ENCODE measurements at regions not wholly inside any gene's neighbourhood (a gene's known extent, or its start where the extent isn't known, plus 50 kb on each side); places are given as distances from the start of the nearest gene placed in this dataset.

DNA sequence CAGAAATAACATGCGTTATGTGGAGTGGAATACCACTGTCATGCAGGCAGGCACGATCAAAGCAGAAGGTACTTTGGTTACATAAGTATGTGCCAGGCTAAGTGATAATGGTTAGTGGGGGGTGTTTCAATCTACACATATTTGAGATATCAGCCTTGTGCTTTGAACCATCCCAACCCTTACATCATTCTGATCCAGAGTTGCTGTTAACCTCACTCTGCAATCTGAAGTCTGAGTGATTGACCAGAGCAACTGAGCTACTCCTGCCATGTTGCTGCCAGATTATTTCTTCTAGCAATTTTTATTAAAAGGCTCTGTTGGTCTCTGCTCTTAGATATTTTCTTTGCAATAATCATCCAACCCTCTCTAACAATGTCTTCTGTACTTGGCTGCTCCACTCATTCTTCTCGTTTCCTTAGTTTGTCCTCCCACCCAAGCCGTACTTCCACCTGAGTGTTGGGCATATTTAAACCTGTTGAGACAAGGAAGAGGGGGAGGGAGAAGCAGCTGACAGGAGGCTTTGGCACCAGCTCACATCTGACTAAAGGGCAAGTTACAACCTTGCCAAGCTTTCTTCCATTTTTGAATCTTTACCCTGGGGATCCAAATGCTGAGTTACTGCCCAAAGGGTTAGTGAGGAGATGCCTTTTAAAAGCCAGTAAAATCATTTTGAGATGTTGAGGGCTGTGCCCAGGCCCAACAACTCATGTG lies 114.1 kb upstream of the SESN3 start:
- DNase-seq, result no peak

GRCh38 chr11:95341221-95341620 lies 110.2 kb upstream of the SESN3 start:
- DNase-seq, result no peak

- no peak for DNase-seq
Observed at GRCh38 chr11:95339086-95339901, 108.3 kb upstream of the SESN3 start.

DNA sequence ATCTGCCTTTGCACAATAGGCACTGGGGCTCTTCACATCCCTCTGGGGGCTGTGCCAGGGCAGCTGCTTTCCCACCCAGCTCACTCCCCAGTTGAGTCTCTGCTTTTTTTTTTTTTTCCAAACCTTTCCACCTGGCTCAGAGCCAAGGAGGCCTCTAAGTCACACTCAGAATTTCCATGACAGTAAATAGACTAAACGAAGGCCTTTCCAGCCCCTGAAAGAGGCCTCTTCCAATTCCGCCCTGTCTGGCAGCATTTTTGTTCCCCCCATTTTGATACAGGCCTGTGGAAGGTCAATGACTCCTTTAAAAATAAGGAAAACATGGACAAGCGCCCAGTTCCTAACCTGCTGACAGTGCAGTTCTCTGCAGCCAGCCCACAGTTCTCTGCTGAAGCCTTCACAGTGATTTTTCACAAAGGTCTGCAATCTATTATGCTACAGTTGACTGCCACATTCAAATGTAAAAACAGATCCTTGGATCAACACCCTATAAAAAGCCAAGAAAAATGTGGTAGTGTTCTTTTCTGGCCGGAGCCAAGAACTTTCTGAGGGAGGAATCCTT lies 107.5 kb upstream of the SESN3 start:
- DNase-seq, result no peak

- DNase-seq, result no peak
Observed at GRCh38 chr11:95337972-95338429, 107.0 kb upstream of the SESN3 start.

GRCh38 chr11:95337175-95337957 lies 106.4 kb upstream of the SESN3 start:
- DNase-seq, result peak; percentile 37 to 44

DNA sequence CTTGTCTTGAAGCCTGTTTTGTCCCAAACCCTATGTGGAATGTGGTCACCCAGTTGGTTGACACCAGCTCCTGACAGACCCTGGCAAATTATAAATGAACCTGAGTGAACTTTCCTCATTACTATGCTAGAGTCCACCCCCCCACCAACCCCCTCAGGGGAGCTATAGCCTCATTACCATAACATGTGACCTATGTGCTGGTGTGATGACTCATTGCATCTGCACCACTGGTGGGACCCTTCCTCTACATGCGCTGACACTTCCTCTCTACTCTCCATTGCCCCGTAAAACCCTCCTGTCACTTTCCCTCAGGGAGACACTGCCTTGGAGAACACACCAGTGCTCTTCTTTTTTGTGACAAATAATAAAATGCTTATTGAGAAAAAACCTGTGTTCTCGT lies 105.0 kb upstream of the SESN3 start:
- DNase-seq, result peak in 1 of 2 donors; percentile 25

GRCh38 chr11:95331161-95331560 lies 100.2 kb upstream of the SESN3 start:
- no peak for DNase-seq

DNA sequence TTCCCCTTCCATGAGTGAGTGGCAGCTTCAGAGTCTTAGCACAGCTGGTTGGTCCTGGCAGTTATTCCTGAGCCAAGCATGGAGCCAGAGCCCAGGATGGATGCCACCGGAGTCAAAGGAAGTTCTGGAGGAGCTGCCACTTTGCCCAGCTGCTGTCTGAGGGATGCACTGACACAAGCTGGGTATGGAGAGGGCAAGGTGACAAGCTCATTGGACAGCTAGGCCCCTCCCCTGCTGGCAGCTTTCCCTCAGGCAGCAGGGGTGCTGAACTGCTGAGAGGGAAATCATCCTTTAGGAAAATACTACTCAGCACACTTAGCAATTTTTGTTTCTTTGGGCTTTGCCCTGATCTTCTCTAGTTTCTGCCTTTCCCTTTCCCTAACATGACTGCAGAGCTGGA lies 99.3 kb upstream of the SESN3 start:
- DNase-seq, result no peak

DNA sequence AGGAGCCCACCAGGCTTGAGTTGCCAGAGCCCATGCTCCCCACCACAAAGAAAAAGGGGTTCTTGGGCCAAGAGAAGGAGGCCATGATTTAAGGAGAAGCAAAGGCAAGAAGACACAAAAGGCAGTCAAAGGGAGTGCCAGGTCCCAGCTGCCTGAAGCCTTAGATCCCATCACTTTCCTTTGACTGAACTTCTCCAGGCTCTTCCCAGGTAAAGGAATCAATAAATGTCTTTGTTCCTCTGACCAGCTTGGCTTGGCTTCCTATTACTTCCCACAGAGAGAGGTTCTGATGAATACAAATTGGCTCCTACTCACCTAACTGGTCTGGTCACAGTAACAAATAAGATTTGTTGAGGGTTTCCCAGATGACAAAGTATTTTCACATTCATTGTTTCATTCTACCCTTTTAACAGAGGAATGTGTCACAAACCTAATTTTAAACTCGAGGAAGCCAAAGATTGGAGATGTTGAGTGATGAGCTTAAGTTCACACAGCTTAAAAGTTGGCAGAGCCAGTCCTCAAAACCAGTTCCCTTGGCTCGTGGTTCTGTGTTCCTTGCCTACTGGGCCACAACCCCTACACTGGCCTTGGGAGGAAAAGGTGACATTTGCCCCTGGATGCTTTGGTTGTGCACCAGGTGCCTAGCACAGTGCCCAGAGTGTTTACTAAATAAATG lies 96.4 kb upstream of the SESN3 start:
- DNase-seq, result no peak

GRCh38 chr11:95325777-95326258 lies 94.8 kb upstream of the SESN3 start:
- DNase-seq, result no peak

GRCh38 chr11:95324826-95325225 lies 93.8 kb upstream of the SESN3 start:
- no peak for DNase-seq

GRCh38 chr11:95322539-95322938 lies 91.5 kb upstream of the SESN3 start:
- no peak for DNase-seq

DNA sequence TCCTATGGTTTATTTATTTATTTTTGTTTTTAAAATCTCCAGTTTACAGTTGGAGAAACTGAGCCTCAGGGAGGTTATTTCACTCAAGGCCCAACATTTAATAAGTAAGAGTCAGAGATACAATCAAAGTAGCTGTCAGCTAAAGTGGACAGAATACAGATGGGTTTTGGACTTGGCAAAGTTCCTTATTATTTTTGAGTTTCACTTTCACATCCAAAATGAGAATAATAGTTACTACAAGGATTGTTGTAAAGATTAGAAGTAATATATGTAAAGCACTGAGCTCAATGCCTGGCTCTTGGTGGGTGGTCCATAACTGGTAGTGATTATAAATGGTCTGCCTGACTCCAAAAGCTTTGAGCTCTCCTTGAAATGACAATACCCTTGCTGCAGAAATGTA lies 87.5 kb upstream of the SESN3 start:
- no peak for DNase-seq

- no peak for DNase-seq
Observed at GRCh38 chr11:95308512-95309035, 77.6 kb upstream of the SESN3 start.

DNA sequence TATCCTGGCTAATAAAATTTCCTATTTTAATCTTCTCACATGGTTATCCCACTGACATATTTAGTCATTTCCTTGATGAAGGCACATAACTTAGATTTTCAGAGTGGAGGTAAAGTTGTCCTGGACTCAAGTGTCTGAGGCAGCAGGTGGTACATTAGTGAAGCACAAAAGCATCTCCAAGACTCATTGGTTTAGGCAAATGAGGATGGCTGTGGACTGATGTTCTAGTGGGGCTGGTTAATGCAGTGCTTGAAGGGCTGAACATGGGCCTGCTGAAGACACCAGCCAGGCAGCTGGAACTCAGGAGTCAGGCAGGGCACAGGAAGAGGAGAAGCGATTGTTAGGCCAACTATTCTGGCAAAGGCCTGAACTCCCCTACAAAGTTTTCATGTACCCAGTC lies 76.3 kb upstream of the SESN3 start:
- no peak for DNase-seq

DNA sequence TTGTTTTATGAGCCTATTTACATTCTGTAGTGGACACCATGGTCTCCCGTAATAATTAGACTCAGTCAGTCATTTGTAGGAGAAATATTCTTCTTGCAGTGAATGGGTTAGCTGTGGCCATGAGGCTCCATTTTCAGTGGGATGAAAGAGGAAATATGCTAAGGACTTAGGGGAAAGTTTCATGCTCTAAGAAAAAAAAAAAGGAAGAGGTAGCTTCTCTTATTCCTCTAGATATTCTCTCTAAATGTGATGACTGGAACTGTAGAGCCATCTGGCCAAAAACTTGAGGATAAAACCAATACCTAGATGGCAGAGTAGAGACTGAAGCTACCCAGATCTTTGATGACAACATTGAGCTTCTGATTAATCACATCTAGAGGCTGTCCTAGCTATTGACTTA lies 75.8 kb upstream of the SESN3 start:
- no peak for DNase-seq

GRCh38 chr11:95306123-95306522 lies 75.1 kb upstream of the SESN3 start:
- DNase-seq, result no peak

GRCh38 chr11:95305705-95306104 lies 74.7 kb upstream of the SESN3 start:
- no peak for DNase-seq

DNA sequence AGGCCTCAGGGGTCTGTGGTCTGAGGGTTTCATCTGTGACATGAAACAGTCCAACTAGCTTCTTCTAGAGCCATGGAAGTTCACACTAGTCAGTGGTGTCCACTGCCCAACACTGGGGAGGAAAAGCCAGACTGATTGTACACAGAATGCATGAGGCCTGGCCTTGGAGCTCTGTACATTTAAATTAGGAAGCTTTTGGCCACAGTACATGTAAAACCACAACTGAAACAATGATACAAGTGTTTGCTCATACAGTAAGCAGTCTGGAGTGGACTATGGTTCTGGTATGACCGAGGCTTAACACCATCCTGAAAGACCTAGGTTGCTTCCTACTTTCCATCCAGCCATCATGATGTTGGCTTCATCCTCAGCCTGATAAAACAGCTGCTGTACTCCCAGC lies 73.8 kb upstream of the SESN3 start:
- no peak for DNase-seq

GRCh38 chr11:95302211-95302610 lies 71.2 kb upstream of the SESN3 start:
- DNase-seq, result no peak

GRCh38 chr11:95301474-95301873 lies 70.5 kb upstream of the SESN3 start:
- no peak for DNase-seq
